PC-9 (cell line): ENCODE measurements at regions not wholly inside any gene's neighbourhood (a gene's known extent, or its start where the extent isn't known, plus 50 kb on each side); places are given as distances from the start of the nearest gene placed in this dataset.

ENCODE experiments used
- BruUV-seq: library from RNA; stranded (reverse); fragments of 400-500 nt; replicated peaks from 2 replicates; lab custom pipeline; 2021; lab: Mats Ljungman, UMichigan
- CTCF ChIA-PET: fragments of 300-600 bp; sonication (Branson Sonifier 250); formaldehyde crosslinking; loops from one replicate; lab custom pipeline; 2022; ENCODE audit warnings: antibody characterized with exemption; lab: Charles Lee
- POLR2A ChIA-PET: fragments of 300-600 bp; sonication (Branson Sonifier 250); formaldehyde crosslinking; loops from one replicate; lab custom pipeline; 2022; ENCODE audit warnings: antibody characterized with exemption; ENCODE audit not compliant: unreplicated experiment; lab: Charles Lee
- DNase-seq, 2 experiments: peaks; one replicate each; pipeline versions ENCODE4 v3.0.0 to v3.0.0-alpha.2; 2015 to 2022; ENCODE audit warnings: mixed read lengths in 1 of 2
- H2AFZ ChIP-seq: fragments of 200-600 bp; sonication (generic); 2 replicates; pipeline ENCODE4 v1.8.1; 2017; ENCODE audit warnings: antibody characterized with exemption
- H3F3A ChIP-seq: fragments of 200-600 bp; sonication (generic); 2 replicates; pipeline ENCODE4 v1.8.1; 2017; ENCODE audit warnings: antibody characterized with exemption, mild to moderate bottlenecking, low read depth; ENCODE audit not compliant: insufficient read depth
- H3K27ac ChIP-seq: fragments of 200-600 bp; sonication (generic); 2 replicates; pipeline ENCODE4 v1.6.1; 2016; ENCODE audit warnings: mixed run types
- H3K27me3 ChIP-seq: fragments of 200-600 bp; sonication (generic); 2 replicates; pipeline ENCODE4 v1.6.1; 2016; ENCODE audit warnings: low read depth, mixed run types; ENCODE audit not compliant: insufficient read depth
- H3K36me3 ChIP-seq: fragments of 200-600 bp; sonication (generic); 2 replicates; pipeline ENCODE4 v1.6.1; 2016; ENCODE audit warnings: low read depth, mixed run types
- H3K4me1 ChIP-seq: fragments of 200-600 bp; sonication (generic); replicated peaks from 2 replicates; pipeline ENCODE4 v1.6.1; 2016; ENCODE audit warnings: mixed run types; ENCODE audit not compliant: insufficient read depth
- H3K4me2 ChIP-seq: fragments of 200-600 bp; sonication (generic); 2 replicates; pipeline ENCODE4 v1.6.1; 2017; ENCODE audit warnings: mixed run types
- H3K4me3 ChIP-seq: fragments of 200-600 bp; sonication (generic); 2 replicates; pipeline ENCODE4 v1.6.1; 2016; ENCODE audit warnings: mixed run types
- H3K79me2 ChIP-seq: fragments of 200-600 bp; sonication (generic); 2 replicates; pipeline ENCODE4 v1.6.1; 2017; ENCODE audit warnings: low read depth, mixed run types
- H3K9me2 ChIP-seq: fragments of 200-600 bp; sonication (generic); 2 replicates; pipeline ENCODE4 v1.8.1; 2017; ENCODE audit warnings: mild to moderate bottlenecking; ENCODE audit not compliant: insufficient read depth
- H3K9me3 ChIP-seq: fragments of 200-600 bp; sonication (generic); 2 replicates; pipeline ENCODE4 v1.8.1; 2016; ENCODE audit warnings: low read depth; ENCODE audit not compliant: insufficient read depth
- H4K20me1 ChIP-seq: fragments of 200-600 bp; sonication (generic); 2 replicates; pipeline ENCODE4 v1.8.1; 2017; ENCODE audit not compliant: insufficient read depth
- CTCF ChIP-seq: fragments of 200-600 bp; sonication (generic); conservative IDR thresholded peaks from 2 replicates; pipeline ENCODE4 v1.6.1; 2017; ENCODE audit warnings: mixed run types, antibody characterized with exemption, mild to moderate bottlenecking, moderate library complexity
- EZH2 ChIP-seq: fragments of 200-600 bp; sonication (generic); IDR thresholded peaks from 2 replicates; pipeline ENCODE4 v1.8.0; 2017; ENCODE audit warnings: antibody characterized with exemption, low read depth
- intact Hi-C: fragments of 100-400 bp; cut with micrococcal nuclease; formaldehyde crosslinking; loops from one replicate; pipeline ENCODE4 v1.10.0; 2022; ENCODE audit not compliant: unreplicated experiment

DNA sequence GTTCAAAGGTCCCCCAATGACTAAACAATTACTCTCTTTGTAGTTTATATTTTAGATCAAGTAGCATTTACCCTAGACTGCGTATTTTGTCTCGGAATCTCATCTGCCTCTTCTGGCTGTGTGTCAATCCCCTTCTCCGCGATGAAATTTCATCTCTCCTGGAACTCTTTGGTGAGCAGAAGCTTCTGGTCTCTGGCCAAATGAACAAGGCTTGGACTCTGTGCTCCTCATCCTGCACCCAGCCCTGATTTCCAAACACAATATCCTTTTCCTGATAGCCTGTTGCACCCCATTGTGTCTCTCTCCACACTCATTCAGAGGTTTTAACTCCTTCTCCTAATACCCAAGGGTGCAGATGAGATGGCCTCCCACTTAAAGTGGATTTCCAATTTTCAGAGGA, 609.4 kb upstream of the CDH5 start:
- Histone ChIP-seq H3K4me1 (no peaks in the 10 kb centered on the region), H4K20me1 (no peaks in the 10 kb centered on the region), H3F3A (no peaks in the 10 kb centered on the region), H2AFZ (no peak overlapping the region), H3K27me3 (peaks cover 54% of the 10 kb centered on the region), H3K4me2 (no peak overlapping the region), H3K27ac (no peak overlapping the region), H3K4me3 (no peak overlapping the region), H3K36me3 (no peaks in the 10 kb centered on the region), H3K79me2 (no peaks in the 10 kb centered on the region), H3K9me3 (no peaks in the 10 kb centered on the region), H3K9me2 (no peaks in the 10 kb centered on the region)
- DNase-seq = no peak
- POLR2A ChIA-PET = no interaction called here
- no TSS peak for BruUV-seq
- TF ChIP-seq CTCF (no peak), EZH2 (no peak)
- CTCF ChIA-PET = no interaction called here
- intact Hi-C loops = no loop called here

DNA sequence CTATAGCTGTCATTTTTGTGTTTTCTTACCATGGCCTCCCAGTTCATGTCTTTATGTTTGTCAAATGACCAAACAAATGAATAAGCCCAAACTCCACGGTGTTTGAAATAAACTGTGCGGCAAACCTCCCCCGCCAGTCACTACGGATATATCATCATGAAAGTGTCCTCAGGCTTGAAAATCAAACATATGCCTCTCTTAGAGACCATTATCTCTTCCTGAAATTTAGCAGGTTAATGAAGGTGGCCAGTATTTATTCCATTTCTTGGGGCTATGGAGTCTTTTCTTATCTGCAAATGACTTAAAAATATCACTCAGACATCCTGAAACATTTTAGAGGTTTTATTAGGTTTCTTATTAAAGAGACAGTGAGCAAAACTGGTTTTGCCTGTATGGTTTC, 610.3 kb upstream of the CDH5 start:
- Histone ChIP-seq H3K36me3 (no peaks in the 10 kb centered on the region), H2AFZ (no peak overlapping the region), H4K20me1 (no peaks in the 10 kb centered on the region), H3K9me3 (no peaks in the 10 kb centered on the region), H3K9me2 (no peaks in the 10 kb centered on the region), H3K27me3 (peaks cover 59% of the 10 kb centered on the region), H3K27ac (no peak overlapping the region), H3K79me2 (no peaks in the 10 kb centered on the region), H3K4me3 (no peak overlapping the region), H3K4me2 (no peak overlapping the region), H3K4me1 (no peaks in the 10 kb centered on the region), H3F3A (no peaks in the 10 kb centered on the region)
- POLR2A ChIA-PET = no interaction called here
- TF ChIP-seq CTCF (no peak), EZH2 (no peak)
- CTCF ChIA-PET = no interaction called here
- no TSS peak for BruUV-seq
- intact Hi-C loops = no loop called here
- DNase-seq = no peak

GRCh38 chr16:65754820-65755691, 611.4 kb upstream of the CDH5 start:
- ChIA-PET CTCF (no interaction called here), POLR2A (no interaction called here)
- Histone ChIP-seq H3K9me2 (no peaks in the 10 kb centered on the region), H3K27ac (no peak overlapping the region), H3K4me2 (no peak overlapping the region), H3K4me3 (no peak overlapping the region), H3F3A (no peaks in the 10 kb centered on the region), H3K9me3 (no peaks in the 10 kb centered on the region), H3K79me2 (no peaks in the 10 kb centered on the region), H3K36me3 (no peaks in the 10 kb centered on the region), H3K27me3 (peaks cover 65% of the 10 kb centered on the region), H2AFZ (no peak overlapping the region), H4K20me1 (no peaks in the 10 kb centered on the region), H3K4me1 (no peaks in the 10 kb centered on the region)
- no peak for DNase-seq
- TF ChIP-seq CTCF (no peak), EZH2 (no peak)
- intact Hi-C loops = no loop called here
- no TSS peak for BruUV-seq
